IMR-90 (cell line): ENCODE measurements at regions not wholly inside any gene's neighbourhood (a gene's known extent, or its start where the extent isn't known, plus 50 kb on each side); places are given as distances from the start of the nearest gene placed in this dataset.

ENCODE experiments used
- ATAC-seq: fragments of 200-7000 bp; cut with Tn5 transposase; 2 replicates; pipeline ENCODE4 v1.9.1; 2020; ENCODE audit warnings: low read depth, mild to moderate bottlenecking, moderate library complexity
- BruUV-seq: library from RNA; stranded (reverse); fragments of 400-500 nt; replicated peaks from 2 replicates; lab custom pipeline; 2021; lab: Mats Ljungman, UMichigan
- CTCF ChIA-PET: fragments of 300-600 bp; formaldehyde crosslinking; extraction: SDS; loops from one replicate; lab custom pipeline; 2021; ENCODE audit warnings: antibody characterized with exemption; lab: Yijun Ruan, JAX
- POLR2A ChIA-PET: fragments of 300-600 bp; sonication (Branson Sonifier 250); formaldehyde crosslinking; loops from one replicate; lab custom pipeline; 2022; ENCODE audit warnings: antibody characterized with exemption; ENCODE audit not compliant: unreplicated experiment; lab: Charles Lee
- DNase-seq: peaks from one replicate; pipeline ENCODE4 v3.0.0; 2013
- H2AFZ ChIP-seq: replicated peaks from 2 replicates; pipeline ENCODE3; 2013; ENCODE audit warnings: low read length, mild to moderate bottlenecking; ENCODE audit not compliant: poor library complexity
- H2AK5ac ChIP-seq: 2 replicates; pipeline ENCODE4 v1.6.1; 2013; ENCODE audit warnings: low read depth, low read length, inconsistent platforms
- H2AK9ac ChIP-seq: replicated peaks from 2 replicates; pipeline ENCODE3; 2013; ENCODE audit warnings: mild to moderate bottlenecking, low read depth, low read length, moderate library complexity; ENCODE audit not compliant: poor library complexity
- H2BK120ac ChIP-seq: 2 replicates; pipeline ENCODE4 v1.6.1; 2013; ENCODE audit warnings: low read depth, low read length, inconsistent platforms
- H2BK15ac ChIP-seq: 3 replicates; pipeline ENCODE4 v1.6.1; 2013; ENCODE audit warnings: low read depth, low read length, inconsistent platforms
- H2BK20ac ChIP-seq: 2 replicates; pipeline ENCODE4 v1.6.1; 2013; ENCODE audit warnings: low read depth, mild to moderate bottlenecking, inconsistent platforms, low read length, moderate library complexity
- H2BK5ac ChIP-seq: 2 replicates; pipeline ENCODE4 v1.6.1; 2013; ENCODE audit warnings: mild to moderate bottlenecking, low read depth, low read length, inconsistent platforms; ENCODE audit not compliant: poor library complexity, severe bottlenecking
- H3K14ac ChIP-seq: replicated peaks from 2 replicates; pipeline ENCODE4 v1.6.1; 2013; ENCODE audit warnings: low read depth, low read length, inconsistent platforms
- H3K18ac ChIP-seq: 2 replicates; pipeline ENCODE4 v1.6.1; 2013; ENCODE audit warnings: low read depth, low read length, control low read depth
- H3K23ac ChIP-seq: 2 replicates; pipeline ENCODE4 v1.6.1; 2013; ENCODE audit warnings: low read depth, low read length, inconsistent platforms
- H3K27ac ChIP-seq: 2 replicates; pipeline ENCODE4 v1.5.1; 2013; ENCODE audit warnings: mild to moderate bottlenecking, control low read depth, low read length; ENCODE audit not compliant: insufficient read depth
- H3K27me3 ChIP-seq: 2 replicates; pipeline ENCODE4 v1.6.1; 2013; ENCODE audit warnings: low read length; ENCODE audit not compliant: control insufficient read depth, insufficient read depth
- H3K36me3 ChIP-seq: 2 replicates; pipeline ENCODE4 v1.6.1; 2013; ENCODE audit warnings: low read length, mixed read lengths; ENCODE audit not compliant: control insufficient read depth, insufficient read depth
- H3K4ac ChIP-seq: 2 replicates; pipeline ENCODE4 v1.6.1; 2013; ENCODE audit warnings: low read depth, low read length, inconsistent platforms
- H3K4me1 ChIP-seq: 2 replicates; pipeline ENCODE4 v1.6.1; 2013; ENCODE audit warnings: low read length, mixed read lengths; ENCODE audit not compliant: control insufficient read depth, insufficient read depth
- H3K4me2 ChIP-seq: 2 replicates; pipeline ENCODE4 v1.6.1; 2013; ENCODE audit warnings: low read depth, mild to moderate bottlenecking, control low read depth, low read length, moderate library complexity
- H3K4me3 ChIP-seq: 2 replicates; pipeline ENCODE4 v1.5.1; 2013; ENCODE audit warnings: low read depth, mild to moderate bottlenecking, control low read depth, low read length, moderate library complexity; ENCODE audit not compliant: insufficient read depth
- H3K56ac ChIP-seq: 2 replicates; pipeline ENCODE4 v1.6.1; 2013; ENCODE audit warnings: low read length, inconsistent platforms; ENCODE audit not compliant: insufficient read depth; ENCODE audit errors: extremely low read depth
- H3K79me1 ChIP-seq, 2 experiments: 2 replicates each; pipeline ENCODE4 v1.6.1; 2013; ENCODE audit warnings: low read length in 2 of 2, inconsistent platforms in 1 of 2, low read depth in 1 of 2
- H3K9ac ChIP-seq: 2 replicates; pipeline ENCODE4 v1.6.1; 2013; ENCODE audit warnings: low read depth, low read length, control low read depth
- H3K9me1 ChIP-seq: 2 replicates; pipeline ENCODE4 v1.6.1; 2013; ENCODE audit warnings: low read length, inconsistent platforms; ENCODE audit not compliant: insufficient read depth
- H3K9me3 ChIP-seq: 2 replicates; pipeline ENCODE4 v1.6.1; 2013; ENCODE audit warnings: low read length; ENCODE audit not compliant: control insufficient read depth, insufficient read depth
- H4K20me1 ChIP-seq: 2 replicates; pipeline ENCODE4 v1.6.1; 2013; ENCODE audit warnings: low read length, inconsistent platforms; ENCODE audit not compliant: insufficient read depth
- H4K5ac ChIP-seq: 2 replicates; pipeline ENCODE4 v1.6.1; 2013; ENCODE audit warnings: mild to moderate bottlenecking, low read depth, low read length, control low read depth
- H4K8ac ChIP-seq, 2 experiments: 2 replicates each; pipeline ENCODE4 v1.6.1; 2013; ENCODE audit warnings: low read depth in 2 of 2, low read length in 2 of 2, control low read depth in 1 of 2, inconsistent platforms in 1 of 2
- H4K91ac ChIP-seq: 2 replicates; pipeline ENCODE4 v1.6.1; 2013; ENCODE audit warnings: low read depth, low read length, inconsistent platforms; ENCODE audit not compliant: insufficient read depth
- BHLHE40 ChIP-seq: fragments of 150-350 bp; IDR thresholded peaks from 2 replicates; pipeline ENCODE4 v1.6.1; 2016; ENCODE audit warnings: mild to moderate bottlenecking, low read depth, low read length
- CEBPB ChIP-seq: IDR thresholded peaks from 2 replicates; pipeline ENCODE4 v1.6.1; 2012; ENCODE audit warnings: low read depth, low read length, improper control_type of control experiment
- CHD1 ChIP-seq: IDR thresholded peaks from 2 replicates; pipeline ENCODE4 v1.6.1; 2012; ENCODE audit warnings: low read depth, low read length, improper control_type of control experiment
- CTCF ChIP-seq: conservative IDR thresholded peaks from 2 replicates; pipeline ENCODE4 v1.5.1; 2012; ENCODE audit warnings: mild to moderate bottlenecking, low read depth, low read length, improper control_type of control experiment
- FOS ChIP-seq: fragments of 150-350 bp; IDR thresholded peaks from 2 replicates; pipeline ENCODE4 v1.6.1; 2016; ENCODE audit warnings: low read depth, low read length
- MAFK ChIP-seq: IDR thresholded peaks from 2 replicates; pipeline ENCODE4 v1.6.1; 2012; ENCODE audit warnings: low read depth, low read length, improper control_type of control experiment
- MAZ ChIP-seq: IDR thresholded peaks from 2 replicates; pipeline ENCODE4 v1.6.1; 2012; ENCODE audit warnings: low read depth, mild to moderate bottlenecking, low read length, improper control_type of control experiment, moderate library complexity, borderline replicate concordance
- RCOR1 ChIP-seq: IDR thresholded peaks from 2 replicates; pipeline ENCODE4 v1.6.1; 2012; ENCODE audit warnings: mild to moderate bottlenecking, low read length, improper control_type of control experiment; ENCODE audit not compliant: insufficient replicate concordance
- SMC3 ChIP-seq: fragments of 150-350 bp; IDR thresholded peaks from 2 replicates; pipeline ENCODE4 v1.6.1; 2016; ENCODE audit warnings: low read depth, mild to moderate bottlenecking, antibody characterized with exemption, low read length, moderate library complexity
- WGBS, 2 experiments: methylation state at CpG; one replicate each; pipeline versions ENCODE4 v1.1.5 to v1.1.7; 2013; ENCODE audit warnings: missing lambda C conversion rate in 2 of 2; ENCODE audit not compliant: insufficient read length in 1 of 2; ENCODE audit errors: extremely low coverage in 2 of 2; 5-methylcytosine and 5-hydroxymethylcytosine counted together
- dilution Hi-C: fragments of 300-500 bp; cut with HindIII; formaldehyde crosslinking; loops from one replicate; pipeline ENCODE4 v1.14.3; 2018; ENCODE audit warnings: low sequenced_read_pairs; ENCODE audit not compliant: unreplicated experiment
- in situ Hi-C: fragments of 300-500 bp; cut with MboI; formaldehyde crosslinking; loops from 3 replicates; pipeline ENCODE4 v1.14.3; 2019; ENCODE audit warnings: low sequenced_read_pairs, inconsistent platforms, mixed read lengths
- intact Hi-C: fragments of 100-400 bp; cut with micrococcal nuclease; formaldehyde crosslinking; loops from 2 replicates; pipeline ENCODE4 v1.10.0; 2022
- TF ChIP-seq, protein P1 (sequence below): fragments of 150-350 bp; IDR thresholded peaks from 2 replicates; pipeline ENCODE4 v1.6.1; 2016; ENCODE audit warnings: low read depth, mild to moderate bottlenecking, low read length, moderate library complexity, borderline replicate concordance

- no peak overlapping the region for H4K91ac ChIP-seq
- no TSS peak for BruUV-seq
- H3K4me2 ChIP-seq: no peak overlapping the region
- DNase-seq (no peak), ATAC-seq (no peak)
- no peak overlapping the region for H3K14ac ChIP-seq
- no peak overlapping the region for H2AK9ac ChIP-seq
- H2BK15ac ChIP-seq: no peak overlapping the region
- dilution Hi-C loops: no loop called here
- H2BK20ac ChIP-seq: no peak overlapping the region
- TF ChIP-seq, protein P1, sequence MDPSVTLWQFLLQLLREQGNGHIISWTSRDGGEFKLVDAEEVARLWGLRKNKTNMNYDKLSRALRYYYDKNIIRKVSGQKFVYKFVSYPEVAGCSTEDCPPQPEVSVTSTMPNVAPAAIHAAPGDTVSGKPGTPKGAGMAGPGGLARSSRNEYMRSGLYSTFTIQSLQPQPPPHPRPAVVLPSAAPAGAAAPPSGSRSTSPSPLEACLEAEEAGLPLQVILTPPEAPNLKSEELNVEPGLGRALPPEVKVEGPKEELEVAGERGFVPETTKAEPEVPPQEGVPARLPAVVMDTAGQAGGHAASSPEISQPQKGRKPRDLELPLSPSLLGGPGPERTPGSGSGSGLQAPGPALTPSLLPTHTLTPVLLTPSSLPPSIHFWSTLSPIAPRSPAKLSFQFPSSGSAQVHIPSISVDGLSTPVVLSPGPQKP: no peak
- TF ChIP-seq MAFK (no peak), CEBPB (no peak), CHD1 (no peak), BHLHE40 (no peak), CTCF (no peak), SMC3 (no peak), FOS (no peak), RCOR1 (no peak), MAZ (no peak)
- H4K20me1 ChIP-seq: no peaks in the 10 kb centered on the region
- intact Hi-C loops: no loop called here
- CTCF ChIA-PET: no interaction called here
- WGBS, 2 experiments: 90% methylated on average over 2 of the region's 4 CpGs; no CpG with 5 or more reads in 1 of the 2 experiments
- H3K9ac ChIP-seq: no peak overlapping the region
- no peak overlapping the region for H3K18ac ChIP-seq
- H2AFZ ChIP-seq: no peak overlapping the region
- no peak overlapping the region for H3K4me3 ChIP-seq
- H3K79me1 ChIP-seq: no peaks in the 10 kb centered on the region
- no peak overlapping the region for H3K4ac ChIP-seq
- H2BK5ac ChIP-seq: no peak overlapping the region
- H3K9me3 ChIP-seq: no peaks in the 10 kb centered on the region
- no peak overlapping the region for H2AK5ac ChIP-seq
- H3K56ac ChIP-seq: no peak overlapping the region
- no peaks in the 10 kb centered on the region for H3K36me3 ChIP-seq
- no peak overlapping the region for H4K5ac ChIP-seq
- no peaks in the 10 kb centered on the region for H3K27me3 ChIP-seq
- H3K23ac ChIP-seq: no peak overlapping the region
- H2BK120ac ChIP-seq: no peak overlapping the region
- in situ Hi-C loops: no loop called here
- 0 out of 2 replicates have a peak, but pooled peaks cover 2% of the 10 kb centered on the region for H3K4me1 ChIP-seq
- no peak overlapping the region for H4K8ac ChIP-seq
- peaks cover 2% of the 10 kb centered on the region; the same call in 1 of the 2 replicates for H3K9me1 ChIP-seq
- H3K27ac ChIP-seq: no peak overlapping the region
- POLR2A ChIA-PET: no interaction called here
Measured at GRCh38 chr21:27078915-27079314, 112.0 kb upstream of the ADAMTS5 start.
